Right lobe of liver (tissue), 4 donors: ENCODE measurements at regions not wholly inside any gene's neighbourhood (a gene's known extent, or its start where the extent isn't known, plus 50 kb on each side); places are given as distances from the start of the nearest gene placed in this dataset.

Experiments used
- CTCF ChIP-seq, 4 donors: fragments of 200-600 bp in 3 of 4; fragments of 450-650 bp in 1 of 4; IDR thresholded peaks; one replicate each; pipeline versions ENCODE4 v1.5.1 to v1.8.0; 2016 to 2022; ENCODE audit warnings: antibody characterized with exemption in 4 of 4, mild to moderate bottlenecking in 2 of 4
- POLR2A ChIP-seq: fragments of 450-650 bp; IDR thresholded peaks from one replicate; pipeline ENCODE4 v1.6.1; 2017; ENCODE audit warnings: antibody characterized with exemption, mild to moderate bottlenecking
- donor health status: DM: no; HTN: no; CAD: no.
- donor health status: DM: no; HTN: no; CAD: no.
- donor health status: DM: no; HTN: yes; CAD: no.

- TF ChIP-seq CTCF (IDR thresholded peaks at IDR 0.05) (no peak), POLR2A (no peak)
These were observed 174.8 kb downstream of the GABRG2 start for GRCh38 chr5:162242416-162242815.
